Hepatocyte (in vitro differentiated cells): ENCODE measurements at regions not wholly inside any gene's neighbourhood (a gene's known extent, or its start where the extent isn't known, plus 50 kb on each side); places are given as distances from the start of the nearest gene placed in this dataset.
"Not testable (repeated sequence)": the region's sequence is repeated elsewhere in the genome, so short reads cannot be mapped to it uniquely, and the experiment has no call there.

Source experiments
- DNase-seq: peaks from one replicate; pipeline ENCODE4 v3.0.0-alpha.2; 2016; ENCODE audit warnings: low spot score
- H2AFZ ChIP-seq: fragments of 200-600 bp; sonication (generic); 2 replicates; pipeline ENCODE4 v1.6.0; 2016; ENCODE audit warnings: antibody characterized with exemption, mild to moderate bottlenecking
- H3K27ac ChIP-seq: fragments of 200-600 bp; sonication (generic); 2 replicates; pipeline ENCODE4 v1.5.1; 2016; ENCODE audit warnings: mild to moderate bottlenecking
- H3K27me3 ChIP-seq: fragments of 200-600 bp; sonication (generic); 2 replicates; pipeline ENCODE4 v1.6.1; 2016
- H3K36me3 ChIP-seq: fragments of 200-600 bp; sonication (generic); replicated peaks from 2 replicates; pipeline ENCODE4 v1.5.1; 2016; ENCODE audit warnings: low read depth; ENCODE audit not compliant: insufficient read depth
- H3K4me1 ChIP-seq: fragments of 200-600 bp; sonication (generic); 2 replicates; pipeline ENCODE4 v1.5.1; 2016; ENCODE audit warnings: mild to moderate bottlenecking, moderate library complexity; ENCODE audit not compliant: insufficient read depth
- H3K4me2 ChIP-seq: fragments of 200-600 bp; sonication (generic); 2 replicates; pipeline ENCODE4 v1.6.0; 2016
- H3K4me3 ChIP-seq: fragments of 200-600 bp; sonication (generic); 2 replicates; pipeline ENCODE4 v1.5.1; 2016; ENCODE audit warnings: mild to moderate bottlenecking
- H3K79me2 ChIP-seq: fragments of 200-600 bp; sonication (generic); 2 replicates; pipeline ENCODE4 v1.6.0; 2017; ENCODE audit warnings: mild to moderate bottlenecking
- H3K9me2 ChIP-seq: fragments of 200-600 bp; sonication (generic); replicated peaks from 2 replicates; pipeline ENCODE4 v1.6.0; 2017; ENCODE audit warnings: mild to moderate bottlenecking; ENCODE audit not compliant: insufficient read depth
- H3K9me3 ChIP-seq: fragments of 200-600 bp; sonication (generic); 2 replicates; pipeline ENCODE4 v1.5.1; 2016; ENCODE audit warnings: low read depth, mild to moderate bottlenecking
- H4K20me1 ChIP-seq: fragments of 200-600 bp; sonication (generic); 2 replicates; pipeline ENCODE4 v1.6.0; 2016; ENCODE audit warnings: mild to moderate bottlenecking; ENCODE audit not compliant: insufficient read depth, poor library complexity, severe bottlenecking
- EZH2 ChIP-seq: fragments of 200-600 bp; sonication (generic); IDR thresholded peaks from 2 replicates; pipeline ENCODE4 v1.6.1; 2016; ENCODE audit warnings: antibody characterized with exemption, mild to moderate bottlenecking, borderline replicate concordance
- EZH2phosphoT487 ChIP-seq: fragments of 200-600 bp; sonication (generic); IDR thresholded peaks from one replicate; pipeline ENCODE4 v1.6.1; 2018; ENCODE audit warnings: antibody characterized with exemption, mild to moderate bottlenecking, low read depth, moderate library complexity; ENCODE audit not compliant: unreplicated experiment, severe bottlenecking
- WGBS: methylation state at CpG from one replicate; pipeline ENCODE4 v1.1.6; 2016; ENCODE audit warnings: low lambda C conversion rate; ENCODE audit errors: missing lambda C conversion rate; 5-methylcytosine and 5-hydroxymethylcytosine counted together
- TF ChIP-seq, protein P1 (sequence below): fragments of 200-600 bp; sonication (generic); IDR thresholded peaks from 2 replicates; pipeline ENCODE4 v1.5.1; 2016; ENCODE audit warnings: antibody characterized with exemption, mild to moderate bottlenecking; ENCODE audit not compliant: poor library complexity

DNA sequence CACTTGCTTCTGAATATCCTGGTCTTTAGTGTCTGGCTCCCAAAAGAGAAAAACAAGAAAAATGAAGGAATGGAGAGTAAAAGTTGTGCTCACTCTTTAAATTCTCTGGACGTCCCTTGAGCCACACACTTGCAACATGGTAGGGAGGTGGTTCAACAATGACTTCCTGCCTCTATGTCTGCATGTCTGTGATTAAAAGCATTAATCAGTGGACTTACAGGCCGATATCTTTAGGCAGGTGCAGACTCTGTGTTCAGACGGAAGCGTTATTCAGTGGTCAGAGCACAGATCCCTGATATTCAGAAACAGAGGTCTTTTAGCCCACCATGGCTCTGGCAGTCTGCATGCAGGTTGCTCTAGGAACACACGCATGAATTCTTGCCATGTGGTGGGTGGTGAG, 1920.0 kb upstream of the RAG2 start:
- H3K4me2 ChIP-seq: no peak overlapping the region
- no peaks in the 10 kb centered on the region for H3K4me1 ChIP-seq
- no peaks in the 10 kb centered on the region for H3K9me2 ChIP-seq
- H3K27ac ChIP-seq: no peak overlapping the region
- no peak for TF ChIP-seq EZH2
- TF ChIP-seq EZH2phosphoT487: no peak
- TF ChIP-seq, protein P1, sequence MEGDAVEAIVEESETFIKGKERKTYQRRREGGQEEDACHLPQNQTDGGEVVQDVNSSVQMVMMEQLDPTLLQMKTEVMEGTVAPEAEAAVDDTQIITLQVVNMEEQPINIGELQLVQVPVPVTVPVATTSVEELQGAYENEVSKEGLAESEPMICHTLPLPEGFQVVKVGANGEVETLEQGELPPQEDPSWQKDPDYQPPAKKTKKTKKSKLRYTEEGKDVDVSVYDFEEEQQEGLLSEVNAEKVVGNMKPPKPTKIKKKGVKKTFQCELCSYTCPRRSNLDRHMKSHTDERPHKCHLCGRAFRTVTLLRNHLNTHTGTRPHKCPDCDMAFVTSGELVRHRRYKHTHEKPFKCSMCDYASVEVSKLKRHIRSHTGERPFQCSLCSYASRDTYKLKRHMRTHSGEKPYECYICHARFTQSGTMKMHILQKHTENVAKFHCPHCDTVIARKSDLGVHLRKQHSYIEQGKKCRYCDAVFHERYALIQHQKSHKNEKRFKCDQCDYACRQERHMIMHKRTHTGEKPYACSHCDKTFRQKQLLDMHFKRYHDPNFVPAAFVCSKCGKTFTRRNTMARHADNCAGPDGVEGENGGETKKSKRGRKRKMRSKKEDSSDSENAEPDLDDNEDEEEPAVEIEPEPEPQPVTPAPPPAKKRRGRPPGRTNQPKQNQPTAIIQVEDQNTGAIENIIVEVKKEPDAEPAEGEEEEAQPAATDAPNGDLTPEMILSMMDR: no peak
- H4K20me1 ChIP-seq: no peaks in the 10 kb centered on the region
- H2AFZ ChIP-seq: no peak overlapping the region
- H3K27me3 ChIP-seq: no peaks in the 10 kb centered on the region
- no peaks in the 10 kb centered on the region for H3K79me2 ChIP-seq
- no peak for DNase-seq
- H3K9me3 ChIP-seq: no peaks in the 10 kb centered on the region
- H3K36me3 ChIP-seq: no peaks in the 10 kb centered on the region
- H3K4me3 ChIP-seq: no peak overlapping the region
- 81% methylated on average over 5 of the region's 5 CpGs for WGBS

DNA sequence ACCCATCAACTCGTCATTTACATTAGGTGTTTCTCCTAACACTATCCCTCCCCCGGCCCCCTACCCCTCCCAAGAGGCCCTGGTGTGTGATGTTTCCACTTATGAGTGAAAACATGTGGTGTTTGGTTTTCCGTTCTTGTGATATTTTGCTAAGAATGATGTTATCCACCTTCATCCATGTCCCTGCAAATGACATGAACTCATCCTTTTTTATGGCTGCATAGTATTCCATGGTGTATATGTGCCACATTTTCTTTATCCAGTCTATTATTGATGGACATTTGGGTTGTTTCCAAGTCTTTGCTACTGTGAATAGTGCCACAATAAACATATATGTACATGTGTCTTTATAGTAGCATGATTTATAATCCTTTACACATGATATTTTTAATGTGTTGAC, 1914.8 kb upstream of the RAG2 start:
- H3K27me3 ChIP-seq, H3K4me1 ChIP-seq, H3K9me3 ChIP-seq, H3K79me2 ChIP-seq, DNase-seq, H2AFZ ChIP-seq, H3K4me3 ChIP-seq, H3K4me2 ChIP-seq, H3K36me3 ChIP-seq, H3K9me2 ChIP-seq, H3K27ac ChIP-seq, H4K20me1 ChIP-seq: not testable (repeated sequence)
- WGBS: 79% methylated on average over 3 of the region's 3 CpGs

DNA sequence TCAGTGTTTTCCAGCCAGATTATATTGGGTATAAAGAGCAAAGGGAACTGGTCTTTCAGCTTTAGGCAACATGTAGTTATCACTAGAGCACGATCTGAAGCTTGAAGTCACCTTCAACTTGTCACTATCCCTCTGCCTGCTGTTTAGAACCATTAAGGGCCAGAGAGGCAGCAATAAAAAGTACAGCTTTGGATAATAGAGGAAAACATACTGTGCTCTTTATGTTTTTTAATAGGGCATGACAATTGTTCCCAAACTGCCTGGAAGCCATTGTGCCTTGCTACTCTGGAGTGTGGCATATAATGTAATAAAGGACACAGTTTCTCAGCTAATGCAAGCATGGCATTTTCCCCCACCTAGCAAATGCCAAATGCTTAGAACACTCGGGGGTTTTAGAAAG, 1912.0 kb upstream of the RAG2 start:
- Histone ChIP-seq H3K27ac (no peak overlapping the region), H3K9me3 (no peaks in the 10 kb centered on the region), H2AFZ (no peak overlapping the region), H3K9me2 (peaks cover 4% of the 10 kb centered on the region), H3K4me3 (no peak overlapping the region), H3K27me3 (no peaks in the 10 kb centered on the region), H3K4me2 (no peak overlapping the region), H3K4me1 (no peaks in the 10 kb centered on the region), H3K36me3 (no peaks in the 10 kb centered on the region), H3K79me2 (no peaks in the 10 kb centered on the region), H4K20me1 (no peaks in the 10 kb centered on the region)
- TF ChIP-seq EZH2phosphoT487: no peak
- no peak for TF ChIP-seq EZH2
- TF ChIP-seq, protein P1: no peak
- DNase-seq: no peak
- 38% methylated on average over 2 of the region's 2 CpGs for WGBS

DNA sequence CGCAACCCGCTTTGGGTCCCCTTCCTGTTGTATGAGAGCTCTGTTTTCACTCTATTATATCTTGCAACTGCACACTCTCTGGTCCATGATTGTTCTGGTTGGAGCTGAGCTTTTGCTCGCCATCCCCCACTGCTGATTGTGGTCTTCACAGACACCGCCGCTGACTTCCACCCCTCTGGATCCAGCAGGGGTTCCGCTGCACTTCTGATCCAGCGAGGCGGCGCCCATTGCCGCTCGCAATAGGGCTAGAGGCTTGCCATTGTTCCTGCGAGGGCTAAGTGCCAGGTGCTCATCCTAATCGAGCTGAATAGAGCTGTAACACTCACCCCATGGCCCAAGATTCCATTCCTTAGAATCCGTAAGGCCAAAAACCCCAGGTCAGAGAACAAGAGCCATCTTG, 1905.8 kb upstream of the RAG2 start:
- Histone ChIP-seq H3K4me1 (no peaks in the 10 kb centered on the region), H3K27me3 (no peaks in the 10 kb centered on the region), H3K27ac (no peak overlapping the region), H2AFZ (no peak overlapping the region), H3K79me2 (no peaks in the 10 kb centered on the region), H4K20me1 (no peaks in the 10 kb centered on the region), H3K36me3 (no peaks in the 10 kb centered on the region), H3K4me2 (no peak overlapping the region), H3K9me2 (peaks cover 4% of the 10 kb centered on the region), H3K9me3 (no peaks in the 10 kb centered on the region), H3K4me3 (no peak overlapping the region)
- no peak for DNase-seq
- TF ChIP-seq EZH2 (no peak), EZH2phosphoT487 (no peak)
- TF ChIP-seq, protein P1: no peak
- 95% methylated on average over 14 of the region's 14 CpGs for WGBS
